ENCODE measurements at regions not wholly inside any gene's neighbourhood (a gene's known extent, or its start where the extent isn't known, plus 50 kb on each side); places are given as distances from the start of the nearest gene placed in this dataset.
"Not testable (repeated sequence)": the region's sequence is repeated elsewhere in the genome, so short reads cannot be mapped to it uniquely, and the experiment has no call there.

DNA sequence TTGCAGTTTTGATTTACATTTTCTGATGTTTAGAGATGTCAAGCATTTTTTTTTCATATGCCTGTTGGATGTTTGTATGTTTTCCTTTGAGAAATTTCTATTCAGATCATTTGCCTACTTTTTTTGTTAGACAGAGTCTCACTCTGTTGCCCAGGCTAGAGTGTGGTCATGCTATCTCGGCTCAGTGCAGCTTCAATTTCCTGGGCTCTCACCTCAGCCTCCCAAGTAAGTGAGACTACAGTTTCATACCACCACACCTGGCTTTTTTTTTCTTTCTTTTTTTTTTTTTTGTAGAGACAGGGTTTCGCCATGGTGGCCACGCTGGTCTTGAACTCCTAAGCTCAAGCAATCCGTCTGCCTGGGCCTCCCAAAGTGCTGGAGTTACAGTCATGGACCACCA lies 291.7 kb downstream of the SLITRK2 start (continued):
- TF ChIP-seq ZNF496 (CRISPR knock-in tag; IDR thresholded peaks at IDR 0.05; ENCODE audit: insufficient replicate concordance) (no peak), MBD4 (IDR thresholded peaks at IDR 0.05; ENCODE audit: borderline replicate concordance, low read length) (no peak), DBP (CRISPR knock-in tag; IDR thresholded peaks at IDR 0.05; ENCODE audit: not compliant biosample characterization) (no peak), ZNF577 (CRISPR knock-in tag; IDR thresholded peaks at IDR 0.05; ENCODE audit: borderline replicate concordance, low read depth) (no peak), FLYWCH1 (CRISPR knock-in tag; IDR thresholded peaks at IDR 0.05) (no peak), CENPT (CRISPR knock-in tag; IDR thresholded peaks at IDR 0.05; ENCODE audit: low read depth) (no peak), IKZF4 (CRISPR knock-in tag; IDR thresholded peaks at IDR 0.05; ENCODE audit: borderline replicate concordance, low read depth, not compliant biosample characterization) (no peak)
- TF ChIP-seq, protein P1, sequence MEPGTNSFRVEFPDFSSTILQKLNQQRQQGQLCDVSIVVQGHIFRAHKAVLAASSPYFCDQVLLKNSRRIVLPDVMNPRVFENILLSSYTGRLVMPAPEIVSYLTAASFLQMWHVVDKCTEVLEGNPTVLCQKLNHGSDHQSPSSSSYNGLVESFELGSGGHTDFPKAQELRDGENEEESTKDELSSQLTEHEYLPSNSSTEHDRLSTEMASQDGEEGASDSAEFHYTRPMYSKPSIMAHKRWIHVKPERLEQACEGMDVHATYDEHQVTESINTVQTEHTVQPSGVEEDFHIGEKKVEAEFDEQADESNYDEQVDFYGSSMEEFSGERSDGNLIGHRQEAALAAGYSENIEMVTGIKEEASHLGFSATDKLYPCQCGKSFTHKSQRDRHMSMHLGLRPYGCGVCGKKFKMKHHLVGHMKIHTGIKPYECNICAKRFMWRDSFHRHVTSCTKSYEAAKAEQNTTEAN (CRISPR knock-in tag; conservative IDR thresholded peaks at IDR 0.05) = no peak

DNA sequence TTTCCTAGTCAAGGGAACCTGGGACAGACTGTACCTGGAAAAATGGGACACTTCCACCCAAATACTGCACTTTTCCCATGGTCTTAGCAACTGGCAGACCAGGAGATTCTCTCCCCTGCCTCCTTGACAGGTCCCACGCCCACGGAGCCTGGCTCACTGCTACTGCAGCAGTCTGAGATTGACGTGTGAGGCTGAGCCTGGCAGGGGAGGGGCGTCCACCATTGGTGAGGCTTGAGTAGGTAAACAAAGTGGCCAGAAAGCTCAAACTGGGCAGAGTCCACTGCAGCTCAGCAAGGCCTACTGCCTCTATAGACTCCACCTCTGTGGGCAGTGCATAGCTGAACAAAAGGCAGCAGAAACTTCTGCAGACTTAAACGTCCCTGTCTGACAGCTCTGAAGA lies 301.4 kb downstream of the SLITRK2 start:
- ATAC-seq; CTCF ChIA-PET (ENCODE audit: low intra/inter-chr PET ratio, low total read pairs); H3K27ac ChIP-seq (ENCODE audit: extremely low read length, insufficient read depth, low read length); intact Hi-C loops (cut with micrococcal nuclease; ENCODE audit: unreplicated experiment); H4K20me1 ChIP-seq (ENCODE audit: insufficient read depth, low read length); H2AFZ ChIP-seq (ENCODE audit: low read length); H3K27me3 ChIP-seq (ENCODE audit: control insufficient read depth in 1 of 2, insufficient read depth in 2 of 2, low read length in 2 of 2); H3K4me1 ChIP-seq (ENCODE audit: insufficient read depth, low read length); FAIRE-seq; H3K4me2 ChIP-seq (ENCODE audit: low read depth, low read length); H3K4me3 ChIP-seq (replicated peaks in 1 of 3; ENCODE audit: insufficient read depth in 1 of 3, low read depth in 2 of 3, low read length in 3 of 3); H3K79me2 ChIP-seq (ENCODE audit: insufficient read depth, low read length); H3K36me3 ChIP-seq (replicated peaks in 1 of 2; ENCODE audit: control insufficient read depth in 1 of 2, insufficient read depth in 2 of 2, low read length in 2 of 2); POLR2A ChIA-PET; BruUV-seq (replicated peaks); in situ Hi-C loops (cut with HindIII; ENCODE audit: extremely low pct_ligation_motif_present, low pct_unique_long_range_greater_than_20kb); DNase-seq (ENCODE audit: low spot score); H3K9ac ChIP-seq (ENCODE audit: insufficient read depth, low read depth, low read length): not testable (repeated sequence)
- WGBS (ENCODE audit: low lambda C conversion rate) = no CpG with 5 or more reads among the region's 5 CpGs
- peaks cover 25% of the 10 kb centered on the region for H3K9me3 ChIP-seq (ENCODE audit: low read length)
